ENCODE measurements at regions not wholly inside any gene's neighbourhood (a gene's known extent, or its start where the extent isn't known, plus 50 kb on each side); places are given as distances from the start of the nearest gene placed in this dataset.

DNA sequence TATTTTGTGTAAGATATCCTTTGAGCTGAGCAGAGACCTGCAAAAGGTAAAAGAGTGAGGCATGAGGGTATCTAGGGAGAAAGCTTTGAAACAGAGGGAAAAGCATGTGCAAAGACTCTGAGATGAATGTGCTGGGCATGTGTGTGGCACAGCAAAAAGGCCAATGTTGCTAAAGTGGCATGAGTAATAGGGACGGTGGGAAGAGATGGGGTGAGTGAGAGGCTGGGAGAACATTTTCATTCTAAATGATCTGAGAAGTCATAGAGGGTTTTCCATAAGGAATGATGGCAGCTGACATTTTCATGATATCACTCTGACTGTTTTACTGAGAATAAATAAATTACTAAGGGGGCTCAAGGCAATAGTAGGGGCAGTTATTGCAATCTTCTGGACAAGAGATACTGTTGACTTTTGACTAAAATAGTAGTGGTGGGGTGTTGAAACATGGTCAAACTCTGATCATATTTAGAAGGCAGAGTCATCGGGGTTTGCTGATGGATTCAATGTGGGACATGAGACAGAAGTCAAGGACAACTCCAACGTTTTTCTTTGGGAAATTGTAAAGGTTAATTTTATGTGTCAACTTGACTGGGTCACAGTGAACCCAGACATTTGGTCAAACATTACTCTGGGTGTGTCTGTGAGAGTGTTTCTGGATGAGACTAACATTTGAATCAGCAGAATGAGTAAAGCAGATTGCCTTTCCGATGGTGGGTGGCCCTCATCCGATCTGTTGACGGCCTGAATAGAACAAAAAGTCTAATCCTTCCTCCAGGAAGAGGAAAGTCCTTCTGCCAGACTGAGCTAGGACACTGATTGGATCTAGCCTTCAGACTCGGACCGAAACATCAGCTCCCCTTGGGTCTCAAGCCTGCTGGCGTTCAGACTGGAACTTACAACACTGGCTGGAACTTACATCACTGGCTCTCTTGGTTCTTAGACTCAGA lies 193.9 kb upstream of the PLXNC1 start:
- TF ChIP-seq, protein P1, sequence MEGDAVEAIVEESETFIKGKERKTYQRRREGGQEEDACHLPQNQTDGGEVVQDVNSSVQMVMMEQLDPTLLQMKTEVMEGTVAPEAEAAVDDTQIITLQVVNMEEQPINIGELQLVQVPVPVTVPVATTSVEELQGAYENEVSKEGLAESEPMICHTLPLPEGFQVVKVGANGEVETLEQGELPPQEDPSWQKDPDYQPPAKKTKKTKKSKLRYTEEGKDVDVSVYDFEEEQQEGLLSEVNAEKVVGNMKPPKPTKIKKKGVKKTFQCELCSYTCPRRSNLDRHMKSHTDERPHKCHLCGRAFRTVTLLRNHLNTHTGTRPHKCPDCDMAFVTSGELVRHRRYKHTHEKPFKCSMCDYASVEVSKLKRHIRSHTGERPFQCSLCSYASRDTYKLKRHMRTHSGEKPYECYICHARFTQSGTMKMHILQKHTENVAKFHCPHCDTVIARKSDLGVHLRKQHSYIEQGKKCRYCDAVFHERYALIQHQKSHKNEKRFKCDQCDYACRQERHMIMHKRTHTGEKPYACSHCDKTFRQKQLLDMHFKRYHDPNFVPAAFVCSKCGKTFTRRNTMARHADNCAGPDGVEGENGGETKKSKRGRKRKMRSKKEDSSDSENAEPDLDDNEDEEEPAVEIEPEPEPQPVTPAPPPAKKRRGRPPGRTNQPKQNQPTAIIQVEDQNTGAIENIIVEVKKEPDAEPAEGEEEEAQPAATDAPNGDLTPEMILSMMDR (IDR thresholded peaks at IDR 0.05; ENCODE audit: low read depth, low read length): no peak
- TF ChIP-seq EZH2phosphoT487 (IDR thresholded peaks at IDR 0.05; ENCODE audit: low read depth): no peak
